ENCODE measurements at regions not wholly inside any gene's neighbourhood (a gene's known extent, or its start where the extent isn't known, plus 50 kb on each side); places are given as distances from the start of the nearest gene placed in this dataset.

GRCh38 chr13:30105381-30105780 lies 202.0 kb downstream of the KATNAL1 start:
- DNase-seq = no peak

GRCh38 chr13:30103161-30103840 lies 204.1 kb downstream of the KATNAL1 start:
- no peak for DNase-seq

GRCh38 chr13:30100226-30100625 lies 207.1 kb downstream of the KATNAL1 start:
- no peak for DNase-seq

- DNase-seq = no peak
Measured at GRCh38 chr13:30097701-30098100, 209.7 kb downstream of the KATNAL1 start.

- DNase-seq = no peak
Measured at GRCh38 chr13:30097089-30097488, 210.3 kb downstream of the KATNAL1 start.

- DNase-seq = no peak
Measured at GRCh38 chr13:30094015-30094414, 213.3 kb downstream of the KATNAL1 start.

- DNase-seq = no peak
Measured at GRCh38 chr13:30093236-30093635, 214.1 kb downstream of the KATNAL1 start.

- no peak for DNase-seq
Measured at GRCh38 chr13:30091691-30092090, 215.7 kb downstream of the KATNAL1 start.

- no peak for DNase-seq
Measured at GRCh38 chr13:30091035-30091434, 216.3 kb downstream of the KATNAL1 start.

- no peak for DNase-seq
Measured at GRCh38 chr13:30088312-30088855, 219.0 kb downstream of the KATNAL1 start.

GRCh38 chr13:30085087-30085486 lies 222.3 kb downstream of the KATNAL1 start:
- DNase-seq = no peak

- no peak for DNase-seq
Measured at GRCh38 chr13:30082391-30082790, 225.0 kb downstream of the KATNAL1 start.

GRCh38 chr13:30081331-30081730 lies 226.0 kb downstream of the KATNAL1 start:
- no peak for DNase-seq

- DNase-seq = no peak
Measured at GRCh38 chr13:30079501-30079900, 227.8 kb downstream of the KATNAL1 start.

GRCh38 chr13:30078059-30078458 lies 227.6 kb upstream of the UBL3 start:
- DNase-seq = no peak

GRCh38 chr13:30077240-30077735 lies 226.9 kb upstream of the UBL3 start:
- no peak for DNase-seq

GRCh38 chr13:30074955-30075614 lies 224.7 kb upstream of the UBL3 start:
- no peak for DNase-seq

- DNase-seq = no peak
Measured at GRCh38 chr13:30074431-30074830, 224.0 kb upstream of the UBL3 start.

GRCh38 chr13:30072818-30073186 lies 222.4 kb upstream of the UBL3 start:
- no peak for DNase-seq

GRCh38 chr13:30071969-30072817 lies 221.8 kb upstream of the UBL3 start:
- DNase-seq = no peak

- DNase-seq = no peak
Measured at GRCh38 chr13:30065181-30065580, 214.8 kb upstream of the UBL3 start.

GRCh38 chr13:30063892-30064291 lies 213.5 kb upstream of the UBL3 start:
- no peak for DNase-seq

- DNase-seq = no peak
Measured at GRCh38 chr13:30061217-30061616, 210.8 kb upstream of the UBL3 start.
